SK-N-SH (cell line): ENCODE measurements at regions not wholly inside any gene's neighbourhood (a gene's known extent, or its start where the extent isn't known, plus 50 kb on each side); places are given as distances from the start of the nearest gene placed in this dataset.

Experiments used
- CTCF ChIA-PET: fragments of 300-600, 350-600 bp; formaldehyde crosslinking; extraction: SDS; loops from one replicate; lab custom pipeline; 2021; lab: Yijun Ruan, JAX
- POLR2A ChIA-PET: fragments of 350-600 bp; sonication (Branson Sonifier 250); formaldehyde crosslinking; extraction: SDS; loops from one replicate; lab custom pipeline; 2020; ENCODE audit warnings: antibody characterized with exemption, inconsistent platforms; lab: Yijun Ruan, JAX
- DNase-seq: peaks from one replicate; pipeline ENCODE4 v3.0.0; 2012
- H2AFZ ChIP-seq: fragments of 200-600 bp; sonication (generic); 2 replicates; pipeline ENCODE4 v1.8.1; 2016; ENCODE audit warnings: antibody characterized with exemption, mild to moderate bottlenecking, low read depth
- H3F3A ChIP-seq: fragments of 200-600 bp; sonication (generic); replicated peaks from 2 replicates; pipeline ENCODE3; 2016; ENCODE audit warnings: antibody characterized with exemption, mild to moderate bottlenecking; ENCODE audit not compliant: insufficient read depth
- H3K27ac ChIP-seq, 2 experiments: fragments of 200-500 bp in 1 of 2; fragments of 200-600 bp in 1 of 2; sonication (Bioruptor generic) in 1 of 2; sonication (generic), shearing (Covaris generic) in 1 of 2; 2 replicates each; pipeline versions ENCODE4 v1.5.1 to v1.6.1; 2014 to 2016; ENCODE audit warnings: low read depth in 2 of 2, inconsistent platforms in 1 of 2, low read length in 1 of 2, mild to moderate bottlenecking in 1 of 2, mixed read lengths in 1 of 2
- H3K27me3 ChIP-seq: fragments of 200-600 bp; sonication (generic), shearing (Covaris generic); 2 replicates; pipeline ENCODE4 v1.6.1; 2016; ENCODE audit warnings: mixed run types; ENCODE audit not compliant: insufficient read depth
- H3K36me3 ChIP-seq, 2 experiments: fragments of 200-500 bp in 1 of 2; fragments of 200-600 bp in 1 of 2; sonication (Bioruptor generic) in 1 of 2; sonication (generic) in 1 of 2; replicated peaks in 1 of 2; 2 replicates each; pipeline versions ENCODE3 to v1.5.1; 2014 to 2016; ENCODE audit warnings: low read length in 1 of 2, mild to moderate bottlenecking in 1 of 2; ENCODE audit not compliant: insufficient read depth in 2 of 2, control insufficient read depth in 1 of 2
- H3K4me1 ChIP-seq, 2 experiments: fragments of 200-500 bp in 1 of 2; fragments of 200-600 bp in 1 of 2; sonication (Bioruptor generic) in 1 of 2; sonication (generic), shearing (Covaris generic) in 1 of 2; 2 replicates each; pipeline versions ENCODE4 v1.5.1 to v1.6.1; 2014 to 2016; ENCODE audit warnings: low read depth in 1 of 2, low read length in 1 of 2, mixed run types in 1 of 2; ENCODE audit not compliant: insufficient read depth in 2 of 2, control insufficient read depth in 1 of 2
- H3K4me2 ChIP-seq: fragments of 200-600 bp; sonication (generic), shearing (Covaris generic); 2 replicates; pipeline ENCODE4 v1.6.1; 2017; ENCODE audit warnings: mixed run types
- H3K4me3 ChIP-seq, 2 experiments: fragments of 200-500 bp in 1 of 2; fragments of 200-600 bp in 1 of 2; sonication (Bioruptor generic) in 1 of 2; sonication (generic), shearing (Covaris generic) in 1 of 2; 2 replicates each; pipeline versions ENCODE4 v1.5.1 to v1.8.1; 2014 to 2016; ENCODE audit warnings: low read depth in 2 of 2, inconsistent platforms in 1 of 2, low read length in 1 of 2, mild to moderate bottlenecking in 1 of 2, mixed read lengths in 1 of 2, moderate library complexity in 1 of 2
- H3K79me2 ChIP-seq: fragments of 200-600 bp; sonication (generic); 2 replicates; pipeline ENCODE4 v1.8.1; 2017; ENCODE audit warnings: mild to moderate bottlenecking; ENCODE audit not compliant: insufficient read depth
- H3K9ac ChIP-seq: fragments of 200-600 bp; sonication (generic); 2 replicates; pipeline ENCODE4 v1.6.1; 2017; ENCODE audit warnings: mixed run types
- H3K9me2 ChIP-seq: fragments of 200-600 bp; sonication (generic); 2 replicates; pipeline ENCODE4 v1.6.1; 2017; ENCODE audit warnings: mixed run types
- H3K9me3 ChIP-seq: fragments of 200-600 bp; sonication (generic); 2 replicates; pipeline ENCODE4 v1.6.1; 2017; ENCODE audit warnings: mixed run types, mild to moderate bottlenecking, moderate library complexity
- H4K20me1 ChIP-seq: fragments of 200-600 bp; sonication (generic); 2 replicates; pipeline ENCODE4 v1.6.1; 2017; ENCODE audit warnings: mild to moderate bottlenecking, mixed run types; ENCODE audit not compliant: insufficient read depth
- EP300 ChIP-seq, 2 experiments: IDR thresholded peaks; 2 replicates each; pipeline versions ENCODE4 v1.4.0 to v1.6.1; 2012; ENCODE audit warnings: borderline replicate concordance in 1 of 2, low read depth in 1 of 2, low read length in 1 of 2
- FOSL2 ChIP-seq: IDR thresholded peaks from 2 replicates; pipeline ENCODE4 v1.4.0; 2012; ENCODE audit warnings: low read depth, mild to moderate bottlenecking, moderate library complexity, borderline replicate concordance
- GABPA ChIP-seq: IDR thresholded peaks from 2 replicates; pipeline ENCODE4 v1.4.0; 2012; ENCODE audit warnings: low read depth, mild to moderate bottlenecking
- GATA2 ChIP-seq: sonication (generic); formaldehyde crosslinking; IDR thresholded peaks from 2 replicates; pipeline ENCODE4 v1.5.0; 2020; ENCODE audit warnings: mild to moderate bottlenecking, missing genetic modification reagents
- IRF3 ChIP-seq: fragments of 150-350 bp; IDR thresholded peaks from 2 replicates; pipeline ENCODE4 v1.6.1; 2016; ENCODE audit warnings: mild to moderate bottlenecking, low read depth, low read length
- MAX ChIP-seq: IDR thresholded peaks from 2 replicates; pipeline ENCODE4 v1.4.0; 2012; ENCODE audit warnings: low read depth
- NFIC ChIP-seq: IDR thresholded peaks from 2 replicates; pipeline ENCODE4 v1.4.0; 2012; ENCODE audit warnings: borderline replicate concordance
- NRF1 ChIP-seq: IDR thresholded peaks from 2 replicates; pipeline ENCODE4 v1.6.1; 2012; ENCODE audit warnings: low read depth, mild to moderate bottlenecking, low read length
- POLR2AphosphoS5 ChIP-seq: IDR thresholded peaks from 2 replicates; pipeline ENCODE4 v1.6.1; 2012; ENCODE audit warnings: low read depth, low read length
- RCOR1 ChIP-seq: fragments of 150-350 bp; IDR thresholded peaks from 2 replicates; pipeline ENCODE4 v1.6.1; 2017; ENCODE audit warnings: antibody characterized with exemption, low read length
- REST ChIP-seq: IDR thresholded peaks from 2 replicates; pipeline ENCODE4 v1.6.1; 2012; ENCODE audit warnings: mild to moderate bottlenecking, low read depth, low read length, moderate library complexity
- RXRA ChIP-seq: IDR thresholded peaks from 2 replicates; pipeline ENCODE4 v1.4.0; 2012; ENCODE audit warnings: low read depth, mild to moderate bottlenecking, borderline replicate concordance
- TAF1 ChIP-seq: IDR thresholded peaks from 2 replicates; pipeline ENCODE4 v1.6.1; 2012; ENCODE audit warnings: low read depth, mild to moderate bottlenecking, low read length, moderate library complexity, borderline replicate concordance
- TCF12 ChIP-seq: IDR thresholded peaks from 2 replicates; pipeline ENCODE4 v1.4.0; 2012
- TEAD4 ChIP-seq: IDR thresholded peaks from 2 replicates; pipeline ENCODE4 v1.4.0; 2012; ENCODE audit warnings: mild to moderate bottlenecking, borderline replicate concordance; ENCODE audit not compliant: insufficient read depth
- USF2 ChIP-seq: fragments of 150-350 bp; IDR thresholded peaks from 2 replicates; pipeline ENCODE4 v1.6.1; 2017; ENCODE audit warnings: antibody characterized with exemption, low read length, low read depth, borderline replicate concordance
- YY1 ChIP-seq: IDR thresholded peaks from 2 replicates; pipeline ENCODE4 v1.4.0; 2012; ENCODE audit warnings: low read depth, mild to moderate bottlenecking
- ZBTB33 ChIP-seq: IDR thresholded peaks from 2 replicates; pipeline ENCODE4 v1.4.0; 2012; ENCODE audit warnings: low read depth, borderline replicate concordance
- WGBS: methylation state at CpG from one replicate; pipeline ENCODE4 v1.1.6; 2017; ENCODE audit warnings: low lambda C conversion rate; 5-methylcytosine and 5-hydroxymethylcytosine counted together
- TF ChIP-seq, protein P1 (sequence below): IDR thresholded peaks from 2 replicates; pipeline ENCODE4 v1.4.0; 2012; ENCODE audit warnings: low read depth, borderline replicate concordance
- TF ChIP-seq, protein P2 (sequence below): fragments of 200-600 bp; sonication (generic); IDR thresholded peaks from 2 replicates; pipeline ENCODE4 v1.6.1; 2017; ENCODE audit warnings: antibody characterized with exemption, mild to moderate bottlenecking, moderate library complexity

- H3K9me3 ChIP-seq, result no peaks in the 10 kb centered on the region
- H4K20me1 ChIP-seq, result no peaks in the 10 kb centered on the region
- no peaks in the 10 kb centered on the region for H3K79me2 ChIP-seq
- WGBS, result 40% methylated on average over 8 of the region's 8 CpGs
- TF ChIP-seq IRF3, result no peak
- no peak for TF ChIP-seq USF2
- TF ChIP-seq TAF1, result no peak
- no peak for TF ChIP-seq MAX
- TF ChIP-seq GATA2 (CRISPR knock-in tag), result no peak
- no peak for TF ChIP-seq GABPA
- no peak for TF ChIP-seq REST
- TF ChIP-seq, protein P1, sequence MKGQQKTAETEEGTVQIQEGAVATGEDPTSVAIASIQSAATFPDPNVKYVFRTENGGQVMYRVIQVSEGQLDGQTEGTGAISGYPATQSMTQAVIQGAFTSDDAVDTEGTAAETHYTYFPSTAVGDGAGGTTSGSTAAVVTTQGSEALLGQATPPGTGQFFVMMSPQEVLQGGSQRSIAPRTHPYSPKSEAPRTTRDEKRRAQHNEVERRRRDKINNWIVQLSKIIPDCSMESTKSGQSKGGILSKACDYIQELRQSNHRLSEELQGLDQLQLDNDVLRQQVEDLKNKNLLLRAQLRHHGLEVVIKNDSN, result no peak
- no peak for TF ChIP-seq FOSL2
- TF ChIP-seq YY1, result no peak
- no peak for TF ChIP-seq TCF12
- no peak for TF ChIP-seq EP300 (IDR thresholded peaks at IDR 0.05; ENCODE audit: borderline replicate concordance in 1 of 2, low read depth in 1 of 2, low read length in 1 of 2)
- no peak for TF ChIP-seq POLR2AphosphoS5
- TF ChIP-seq NRF1, result no peak
- no peak for TF ChIP-seq NFIC
- TF ChIP-seq, protein P2, sequence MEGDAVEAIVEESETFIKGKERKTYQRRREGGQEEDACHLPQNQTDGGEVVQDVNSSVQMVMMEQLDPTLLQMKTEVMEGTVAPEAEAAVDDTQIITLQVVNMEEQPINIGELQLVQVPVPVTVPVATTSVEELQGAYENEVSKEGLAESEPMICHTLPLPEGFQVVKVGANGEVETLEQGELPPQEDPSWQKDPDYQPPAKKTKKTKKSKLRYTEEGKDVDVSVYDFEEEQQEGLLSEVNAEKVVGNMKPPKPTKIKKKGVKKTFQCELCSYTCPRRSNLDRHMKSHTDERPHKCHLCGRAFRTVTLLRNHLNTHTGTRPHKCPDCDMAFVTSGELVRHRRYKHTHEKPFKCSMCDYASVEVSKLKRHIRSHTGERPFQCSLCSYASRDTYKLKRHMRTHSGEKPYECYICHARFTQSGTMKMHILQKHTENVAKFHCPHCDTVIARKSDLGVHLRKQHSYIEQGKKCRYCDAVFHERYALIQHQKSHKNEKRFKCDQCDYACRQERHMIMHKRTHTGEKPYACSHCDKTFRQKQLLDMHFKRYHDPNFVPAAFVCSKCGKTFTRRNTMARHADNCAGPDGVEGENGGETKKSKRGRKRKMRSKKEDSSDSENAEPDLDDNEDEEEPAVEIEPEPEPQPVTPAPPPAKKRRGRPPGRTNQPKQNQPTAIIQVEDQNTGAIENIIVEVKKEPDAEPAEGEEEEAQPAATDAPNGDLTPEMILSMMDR, result no peak
- TF ChIP-seq TEAD4, result no peak
- TF ChIP-seq RXRA, result no peak
- no peak for TF ChIP-seq RCOR1
- no peak for TF ChIP-seq ZBTB33
- H3K4me3 ChIP-seq, result no peak overlapping the region
- ChIA-PET POLR2A (interaction anchor here (0.6 kb wide), 1 partner anchor 16 kb away, joined by 5 read pairs; no protein-coding TSS in a partner anchor), CTCF (interaction anchor here (1.1 kb wide), 1 partner anchor 18 kb away, joined by 3 read pairs; no protein-coding TSS in a partner anchor)
- no peak overlapping the region for H3K4me2 ChIP-seq
- no peaks in the 10 kb centered on the region for H3K9me2 ChIP-seq
- H3K9ac ChIP-seq, result no peak overlapping the region
- no peak for DNase-seq
- no peaks in the 10 kb centered on the region for H3F3A ChIP-seq
- H3K4me1 ChIP-seq, result no peaks in the 10 kb centered on the region; a peak in 1 of 4 replicates
- no peak overlapping the region for H3K27ac ChIP-seq
- no peaks in the 10 kb centered on the region for H3K36me3 ChIP-seq
- no peak overlapping the region for H2AFZ ChIP-seq
- 0 out of 2 replicates have a peak, but pooled peaks cover 5% of the 10 kb centered on the region for H3K27me3 ChIP-seq
These were observed 134.4 kb upstream of the TBL1X start for GRCh38 chrX:9330249-9330982.
